K562 (cell line): ENCODE measurements at regions not wholly inside any gene's neighbourhood (a gene's known extent, or its start where the extent isn't known, plus 50 kb on each side); places are given as distances from the start of the nearest gene placed in this dataset.

Experiments used
- ATAC-seq: fragments of 200-7000 bp; cut with Tn5 transposase; 3 replicates; pipeline ENCODE4 v1.9.1; 2020; ENCODE audit warnings: moderate library complexity
- BruUV-seq: library from RNA; stranded (reverse); fragments of 400-500 nt; replicated peaks from 2 replicates; lab custom pipeline; 2021; lab: Mats Ljungman, UMichigan
- CTCF ChIA-PET: fragments of 300-600 bp; formaldehyde crosslinking; extraction: SDS; loops from one replicate; lab custom pipeline; 2021; ENCODE audit warnings: low intra/inter-chr PET ratio; lab: Yijun Ruan, JAX
- POLR2A ChIA-PET: fragments of 300-600, 350-650 bp; sonication (Branson Sonifier 250); formaldehyde crosslinking; extraction: SDS; loops from one replicate; lab custom pipeline; 2021; ENCODE audit warnings: antibody characterized with exemption, inconsistent platforms; lab: Yijun Ruan, JAX
- DNase-seq, 4 experiments: peaks; one replicate each; pipeline versions ENCODE4 v3.0.0 to v3.0.0-alpha.2; 2011 to 2018; ENCODE audit warnings: low spot score in 3 of 4, mixed read lengths in 3 of 4; ENCODE audit errors: extremely low read depth in 1 of 4
- FAIRE-seq: peaks from 2 replicates; lab custom pipeline; 2011; peaks lifted over from hg19 to GRCh38; lab: Jason Lieb, UNC
- H2AFZ ChIP-seq: 2 replicates; pipeline ENCODE4 v1.6.0; 2011; ENCODE audit warnings: low read depth, low read length, control low read depth, inconsistent platforms
- H3K27ac ChIP-seq: fragments of 200-600 bp; 3 replicates; pipeline ENCODE4 v1.8.0; 2011; ENCODE audit warnings: low read depth, mild to moderate bottlenecking, control low read depth, inconsistent platforms, low read length, moderate library complexity, mixed read lengths; ENCODE audit errors: extremely low read depth
- H3K27me3 ChIP-seq, 2 experiments: fragments of 300-600 bp in 1 of 2; 2 replicates in 1 of 2; 3 replicates in 1 of 2; pipeline versions ENCODE4 v1.6.0 to v1.8.0; 2011; ENCODE audit warnings: inconsistent platforms in 2 of 2, low read length in 2 of 2, mild to moderate bottlenecking in 1 of 2, mixed read lengths in 1 of 2, moderate library complexity in 1 of 2; ENCODE audit not compliant: control insufficient read depth in 2 of 2, insufficient read depth in 2 of 2
- H3K36me3 ChIP-seq: fragments of 300-600 bp; 3 replicates; pipeline ENCODE4 v1.8.0; 2011; ENCODE audit warnings: mild to moderate bottlenecking, low read length, inconsistent platforms; ENCODE audit not compliant: control insufficient read depth, insufficient read depth
- H3K4me1 ChIP-seq, 2 experiments: fragments of 200-600 bp in 1 of 2; replicated peaks in 1 of 2; 2 replicates in 1 of 2; 3 replicates in 1 of 2; pipeline versions ENCODE4 v1.5.1 to v1.8.0; 2011; ENCODE audit warnings: inconsistent platforms in 2 of 2, low read length in 2 of 2, mild to moderate bottlenecking in 1 of 2, mixed read lengths in 1 of 2, moderate library complexity in 1 of 2; ENCODE audit not compliant: control insufficient read depth in 2 of 2, insufficient read depth in 2 of 2
- H3K4me2 ChIP-seq: 2 replicates; pipeline ENCODE4 v1.6.1; 2011; ENCODE audit warnings: low read length, control low read depth, inconsistent platforms, mixed read lengths; ENCODE audit not compliant: insufficient read depth
- H3K4me3 ChIP-seq: fragments of 200-600 bp; sonication (generic), shearing (Covaris generic); 2 replicates; pipeline ENCODE4 v1.5.1; 2016; ENCODE audit warnings: control low read depth, inconsistent platforms
- H3K79me2 ChIP-seq: fragments of 200-600 bp; 3 replicates; pipeline ENCODE4 v1.8.0; 2011; ENCODE audit warnings: low read length, inconsistent platforms; ENCODE audit not compliant: control insufficient read depth, insufficient read depth
- H3K9ac ChIP-seq, 2 experiments: 2 replicates each; pipeline versions ENCODE4 v1.6.0 to v1.6.1; 2011; ENCODE audit warnings: low read depth in 2 of 2, low read length in 2 of 2, control low read depth in 1 of 2, inconsistent platforms in 1 of 2, mild to moderate bottlenecking in 1 of 2, mixed read lengths in 1 of 2; ENCODE audit not compliant: insufficient read depth in 1 of 2
- H3K9me1 ChIP-seq: one replicate; pipeline ENCODE4 v1.6.0; 2011; ENCODE audit warnings: inconsistent platforms, mild to moderate bottlenecking, low read length, moderate library complexity; ENCODE audit not compliant: control insufficient read depth, insufficient read depth
- H3K9me3 ChIP-seq: replicated peaks from 2 replicates; pipeline ENCODE4 v1.5.1; 2011; ENCODE audit warnings: low read depth, low read length, inconsistent platforms; ENCODE audit not compliant: control insufficient read depth, insufficient read depth
- H4K20me1 ChIP-seq: replicated peaks from 2 replicates; pipeline ENCODE4 v1.6.1; 2011; ENCODE audit warnings: low read length, inconsistent platforms, mixed read lengths; ENCODE audit not compliant: control insufficient read depth, insufficient read depth
- WGBS: fragments of 100-300 bp; shearing (Covaris generic); methylation state at CpG from one replicate; pipeline ENCODE4 v1.1.6; 2016; ENCODE audit warnings: low coverage, mixed read lengths; ENCODE audit not compliant: insufficient coverage; ENCODE audit errors: missing lambda C conversion rate; 5-methylcytosine and 5-hydroxymethylcytosine counted together
- in situ Hi-C: fragments of 300-500 bp; cut with MboI; formaldehyde crosslinking; loops from 4 replicates; pipeline ENCODE4 v1.15.0; 2018; ENCODE audit warnings: inconsistent platforms, mixed read lengths
- intact Hi-C: fragments of 100-400 bp; cut with micrococcal nuclease; formaldehyde crosslinking; loops from 2 replicates; pipeline ENCODE4 v1.14.2; 2022
- TF ChIP-seq, protein P1 (sequence below), 3 experiments: IDR thresholded peaks in 2 of 3; conservative IDR thresholded peaks in 1 of 3; 2 replicates each; pipeline ENCODE4 v1.5.1; 2011 to 2012; ENCODE audit warnings: low read length in 3 of 3, mild to moderate bottlenecking in 3 of 3, control low read depth in 2 of 3, improper control_type of control experiment in 1 of 3, inconsistent platforms in 1 of 3, low read depth in 1 of 3, mixed read lengths in 1 of 3, moderate library complexity in 1 of 3; ENCODE audit not compliant: insufficient read depth in 2 of 3
- TF ChIP-seq, protein P2 (sequence below): fragments of 250-450 bp; sonication (Bioruptor Pico); IDR thresholded peaks from 2 replicates; pipeline ENCODE4 v1.4.0; 2020

DNA sequence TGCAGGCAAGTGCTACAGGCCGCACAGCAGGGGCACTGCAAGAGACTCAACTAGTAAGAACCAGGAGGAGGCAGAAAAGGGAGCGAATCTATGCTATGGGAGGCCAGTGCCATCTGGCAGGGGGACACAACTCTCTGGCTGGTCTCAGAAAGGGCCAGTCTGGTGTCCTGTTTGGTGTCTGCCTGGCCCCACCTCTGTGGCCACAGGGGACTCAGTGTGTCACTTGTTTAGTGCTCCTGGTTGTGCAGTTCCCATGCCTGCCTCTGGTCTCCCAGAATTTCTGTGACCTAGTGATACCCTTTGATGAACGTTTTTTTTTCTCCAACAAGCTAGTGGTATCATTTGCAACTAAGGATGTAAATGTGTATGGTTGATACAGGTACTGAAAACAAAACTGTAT is 59.2 kb upstream of the JCAD start:
- in situ Hi-C loops: no loop called here
- 0% methylated on average over 3 of the region's 3 CpGs for WGBS

More for the DNA sequence above, 59.2 kb upstream of the JCAD start:
- no peak overlapping the region for H3K9ac ChIP-seq
- H3K4me2 ChIP-seq: no peak overlapping the region
- intact Hi-C loops: no loop called here
- H3K27me3 ChIP-seq: peaks cover 13 to 22% of the 10 kb centered on the region in 2 experiments; a peak in 4 of 5 replicates
- no peak overlapping the region for H3K27ac ChIP-seq
- H3K9me1 ChIP-seq: no peaks in the 10 kb centered on the region
- no peak overlapping the region for H2AFZ ChIP-seq
- ChIA-PET CTCF (no interaction called here), POLR2A (no interaction called here)
- H4K20me1 ChIP-seq: no peaks in the 10 kb centered on the region
- no TSS peak for BruUV-seq
- no peaks in the 10 kb centered on the region for H3K79me2 ChIP-seq
- FAIRE-seq (no peak), DNase-seq (no peak), ATAC-seq (peak; percentile 61; the same call in 2 of the 3 replicates)
- H3K9me3 ChIP-seq: no peaks in the 10 kb centered on the region
- no peak overlapping the region for H3K4me3 ChIP-seq
- no peaks in the 10 kb centered on the region for H3K36me3 ChIP-seq
- H3K4me1 ChIP-seq: no peaks in the 10 kb centered on the region
- TF ChIP-seq, protein P1, sequence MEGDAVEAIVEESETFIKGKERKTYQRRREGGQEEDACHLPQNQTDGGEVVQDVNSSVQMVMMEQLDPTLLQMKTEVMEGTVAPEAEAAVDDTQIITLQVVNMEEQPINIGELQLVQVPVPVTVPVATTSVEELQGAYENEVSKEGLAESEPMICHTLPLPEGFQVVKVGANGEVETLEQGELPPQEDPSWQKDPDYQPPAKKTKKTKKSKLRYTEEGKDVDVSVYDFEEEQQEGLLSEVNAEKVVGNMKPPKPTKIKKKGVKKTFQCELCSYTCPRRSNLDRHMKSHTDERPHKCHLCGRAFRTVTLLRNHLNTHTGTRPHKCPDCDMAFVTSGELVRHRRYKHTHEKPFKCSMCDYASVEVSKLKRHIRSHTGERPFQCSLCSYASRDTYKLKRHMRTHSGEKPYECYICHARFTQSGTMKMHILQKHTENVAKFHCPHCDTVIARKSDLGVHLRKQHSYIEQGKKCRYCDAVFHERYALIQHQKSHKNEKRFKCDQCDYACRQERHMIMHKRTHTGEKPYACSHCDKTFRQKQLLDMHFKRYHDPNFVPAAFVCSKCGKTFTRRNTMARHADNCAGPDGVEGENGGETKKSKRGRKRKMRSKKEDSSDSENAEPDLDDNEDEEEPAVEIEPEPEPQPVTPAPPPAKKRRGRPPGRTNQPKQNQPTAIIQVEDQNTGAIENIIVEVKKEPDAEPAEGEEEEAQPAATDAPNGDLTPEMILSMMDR (IDR thresholded peaks at IDR 0.05 in 2 of 3, conservative IDR thresholded peaks at IDR 0.05 in 1 of 3; ENCODE audit: insufficient read depth in 2 of 3, low read depth in 1 of 3, low read length in 3 of 3): peak in 1 of 3 experiments; percentile 5; a peak in 1 of 6 replicates
- TF ChIP-seq, protein P2, sequence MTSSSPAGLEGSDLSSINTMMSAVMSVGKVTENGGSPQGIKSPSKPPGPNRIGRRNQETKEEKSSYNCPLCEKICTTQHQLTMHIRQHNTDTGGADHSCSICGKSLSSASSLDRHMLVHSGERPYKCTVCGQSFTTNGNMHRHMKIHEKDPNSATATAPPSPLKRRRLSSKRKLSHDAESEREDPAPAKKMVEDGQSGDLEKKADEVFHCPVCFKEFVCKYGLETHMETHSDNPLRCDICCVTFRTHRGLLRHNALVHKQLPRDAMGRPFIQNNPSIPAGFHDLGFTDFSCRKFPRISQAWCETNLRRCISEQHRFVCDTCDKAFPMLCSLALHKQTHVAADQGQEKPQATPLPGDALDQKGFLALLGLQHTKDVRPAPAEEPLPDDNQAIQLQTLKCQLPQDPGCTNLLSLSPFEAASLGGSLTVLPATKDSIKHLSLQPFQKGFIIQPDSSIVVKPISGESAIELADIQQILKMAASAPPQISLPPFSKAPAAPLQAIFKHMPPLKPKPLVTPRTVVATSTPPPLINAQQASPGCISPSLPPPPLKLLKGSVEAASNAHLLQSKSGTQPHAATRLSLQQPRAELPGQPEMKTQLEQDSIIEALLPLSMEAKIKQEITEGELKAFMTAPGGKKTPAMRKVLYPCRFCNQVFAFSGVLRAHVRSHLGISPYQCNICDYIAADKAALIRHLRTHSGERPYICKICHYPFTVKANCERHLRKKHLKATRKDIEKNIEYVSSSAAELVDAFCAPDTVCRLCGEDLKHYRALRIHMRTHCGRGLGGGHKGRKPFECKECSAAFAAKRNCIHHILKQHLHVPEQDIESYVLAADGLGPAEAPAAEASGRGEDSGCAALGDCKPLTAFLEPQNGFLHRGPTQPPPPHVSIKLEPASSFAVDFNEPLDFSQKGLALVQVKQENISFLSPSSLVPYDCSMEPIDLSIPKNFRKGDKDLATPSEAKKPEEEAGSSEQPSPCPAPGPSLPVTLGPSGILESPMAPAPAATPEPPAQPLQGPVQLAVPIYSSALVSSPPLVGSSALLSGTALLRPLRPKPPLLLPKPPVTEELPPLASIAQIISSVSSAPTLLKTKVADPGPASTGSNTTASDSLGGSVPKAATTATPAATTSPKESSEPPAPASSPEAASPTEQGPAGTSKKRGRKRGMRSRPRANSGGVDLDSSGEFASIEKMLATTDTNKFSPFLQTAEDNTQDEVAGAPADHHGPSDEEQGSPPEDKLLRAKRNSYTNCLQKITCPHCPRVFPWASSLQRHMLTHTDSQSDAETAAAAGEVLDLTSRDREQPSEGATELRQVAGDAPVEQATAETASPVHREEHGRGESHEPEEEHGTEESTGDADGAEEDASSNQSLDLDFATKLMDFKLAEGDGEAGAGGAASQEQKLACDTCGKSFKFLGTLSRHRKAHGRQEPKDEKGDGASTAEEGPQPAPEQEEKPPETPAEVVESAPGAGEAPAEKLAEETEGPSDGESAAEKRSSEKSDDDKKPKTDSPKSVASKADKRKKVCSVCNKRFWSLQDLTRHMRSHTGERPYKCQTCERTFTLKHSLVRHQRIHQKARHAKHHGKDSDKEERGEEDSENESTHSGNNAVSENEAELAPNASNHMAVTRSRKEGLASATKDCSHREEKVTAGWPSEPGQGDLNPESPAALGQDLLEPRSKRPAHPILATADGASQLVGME: no peak
